NB4 (cell line): ENCODE measurements at regions not wholly inside any gene's neighbourhood (a gene's known extent, or its start where the extent isn't known, plus 50 kb on each side); places are given as distances from the start of the nearest gene placed in this dataset.

Source experiments
- CTCF ChIP-seq: IDR thresholded peaks from one replicate; pipeline ENCODE4 v1.5.1; 2012; ENCODE audit warnings: low read depth, low read length
- MAX ChIP-seq: IDR thresholded peaks from 2 replicates; pipeline ENCODE4 v1.6.1; 2011; ENCODE audit warnings: low read depth, low read length
- MYC ChIP-seq: IDR thresholded peaks from 2 replicates; pipeline ENCODE4 v1.6.1; 2011; ENCODE audit warnings: low read depth, low read length
- POLR2A ChIP-seq: IDR thresholded peaks from 2 replicates; pipeline ENCODE4 v1.6.1; 2011; ENCODE audit warnings: mild to moderate bottlenecking; ENCODE audit not compliant: insufficient read length; ENCODE audit errors: extremely low read depth

- TF ChIP-seq CTCF (no peak), POLR2A (no peak), MAX (no peak), MYC (no peak)
These were observed 279.9 kb downstream of the CCER1 start for GRCh38 chr12:90675106-90675505.
